GM23338 (cell line): ENCODE measurements at regions not wholly inside any gene's neighbourhood (a gene's known extent, or its start where the extent isn't known, plus 50 kb on each side); places are given as distances from the start of the nearest gene placed in this dataset.

Source experiments
- CREB1 ChIP-seq: fragments of 250-450 bp; sonication (Bioruptor Pico); IDR thresholded peaks from 2 replicates; pipeline ENCODE4 v1.5.0; 2020; ENCODE audit warnings: low read depth, mild to moderate bottlenecking, moderate library complexity
- EZH2 ChIP-seq: fragments of 200-600 bp; sonication (generic); IDR thresholded peaks from one replicate; pipeline ENCODE4 v1.8.0; 2017; ENCODE audit warnings: antibody characterized with exemption, mild to moderate bottlenecking, low read depth; ENCODE audit not compliant: unreplicated experiment
- EZH2phosphoT487 ChIP-seq: fragments of 200-600 bp; sonication (generic); IDR thresholded peaks from one replicate; pipeline ENCODE4 v1.8.1; 2018; ENCODE audit warnings: antibody characterized with exemption; ENCODE audit not compliant: unreplicated experiment
- JUNB ChIP-seq: IDR thresholded peaks from one replicate; pipeline ENCODE4 v1.6.1; 2016; ENCODE audit warnings: antibody characterized with exemption; ENCODE audit not compliant: unreplicated experiment
- NANOG ChIP-seq: IDR thresholded peaks from 2 replicates; pipeline ENCODE4 v1.6.1; 2016; ENCODE audit warnings: antibody characterized with exemption, borderline replicate concordance
- POLR2AphosphoS5 ChIP-seq: IDR thresholded peaks from 2 replicates; pipeline ENCODE4 v1.6.1; 2016; ENCODE audit warnings: antibody characterized with exemption, low read depth
- REST ChIP-seq: IDR thresholded peaks from one replicate; pipeline ENCODE4 v1.6.1; 2018; ENCODE audit warnings: antibody characterized with exemption; ENCODE audit not compliant: unreplicated experiment
- STAT1 ChIP-seq: IDR thresholded peaks from one replicate; pipeline ENCODE4 v1.6.1; 2016; ENCODE audit warnings: antibody characterized with exemption; ENCODE audit not compliant: unreplicated experiment
- ZNF114 ChIP-seq: fragments of 250-450 bp; sonication (Bioruptor Pico); IDR thresholded peaks from 2 replicates; pipeline ENCODE4 v1.5.0; 2020; ENCODE audit warnings: mild to moderate bottlenecking, moderate library complexity
- TF ChIP-seq, protein P1 (sequence below), 2 experiments: fragments of 200-600 bp in 1 of 2; sonication (generic) in 1 of 2; conservative IDR thresholded peaks; 2 replicates each; pipeline versions ENCODE4 v1.5.1 to v1.6.1; 2016 to 2017; ENCODE audit warnings: antibody characterized with exemption in 2 of 2, low read depth in 2 of 2, mild to moderate bottlenecking in 2 of 2, moderate library complexity in 1 of 2
- TF ChIP-seq, protein P2 (sequence below): IDR thresholded peaks from 2 replicates; pipeline ENCODE4 v1.6.1; 2016; ENCODE audit warnings: antibody characterized with exemption

- TF ChIP-seq EZH2 (no peak), REST (no peak), POLR2AphosphoS5 (no peak), CREB1 (no peak), JUNB (no peak), NANOG (no peak), ZNF114 (CRISPR knock-in tag) (no peak), EZH2phosphoT487 (no peak), STAT1 (no peak)
- TF ChIP-seq, protein P1, sequence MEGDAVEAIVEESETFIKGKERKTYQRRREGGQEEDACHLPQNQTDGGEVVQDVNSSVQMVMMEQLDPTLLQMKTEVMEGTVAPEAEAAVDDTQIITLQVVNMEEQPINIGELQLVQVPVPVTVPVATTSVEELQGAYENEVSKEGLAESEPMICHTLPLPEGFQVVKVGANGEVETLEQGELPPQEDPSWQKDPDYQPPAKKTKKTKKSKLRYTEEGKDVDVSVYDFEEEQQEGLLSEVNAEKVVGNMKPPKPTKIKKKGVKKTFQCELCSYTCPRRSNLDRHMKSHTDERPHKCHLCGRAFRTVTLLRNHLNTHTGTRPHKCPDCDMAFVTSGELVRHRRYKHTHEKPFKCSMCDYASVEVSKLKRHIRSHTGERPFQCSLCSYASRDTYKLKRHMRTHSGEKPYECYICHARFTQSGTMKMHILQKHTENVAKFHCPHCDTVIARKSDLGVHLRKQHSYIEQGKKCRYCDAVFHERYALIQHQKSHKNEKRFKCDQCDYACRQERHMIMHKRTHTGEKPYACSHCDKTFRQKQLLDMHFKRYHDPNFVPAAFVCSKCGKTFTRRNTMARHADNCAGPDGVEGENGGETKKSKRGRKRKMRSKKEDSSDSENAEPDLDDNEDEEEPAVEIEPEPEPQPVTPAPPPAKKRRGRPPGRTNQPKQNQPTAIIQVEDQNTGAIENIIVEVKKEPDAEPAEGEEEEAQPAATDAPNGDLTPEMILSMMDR (conservative IDR thresholded peaks at IDR 0.05; ENCODE audit: low read depth in 2 of 2): no peak
- TF ChIP-seq, protein P2, sequence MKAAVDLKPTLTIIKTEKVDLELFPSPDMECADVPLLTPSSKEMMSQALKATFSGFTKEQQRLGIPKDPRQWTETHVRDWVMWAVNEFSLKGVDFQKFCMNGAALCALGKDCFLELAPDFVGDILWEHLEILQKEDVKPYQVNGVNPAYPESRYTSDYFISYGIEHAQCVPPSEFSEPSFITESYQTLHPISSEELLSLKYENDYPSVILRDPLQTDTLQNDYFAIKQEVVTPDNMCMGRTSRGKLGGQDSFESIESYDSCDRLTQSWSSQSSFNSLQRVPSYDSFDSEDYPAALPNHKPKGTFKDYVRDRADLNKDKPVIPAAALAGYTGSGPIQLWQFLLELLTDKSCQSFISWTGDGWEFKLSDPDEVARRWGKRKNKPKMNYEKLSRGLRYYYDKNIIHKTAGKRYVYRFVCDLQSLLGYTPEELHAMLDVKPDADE: no peak
Measured at GRCh38 chr6:166806217-166806838, 150.0 kb downstream of the RNASET2 start.
